ENCODE measurements at regions not wholly inside any gene's neighbourhood (a gene's known extent, or its start where the extent isn't known, plus 50 kb on each side); places are given as distances from the start of the nearest gene placed in this dataset.

DNA sequence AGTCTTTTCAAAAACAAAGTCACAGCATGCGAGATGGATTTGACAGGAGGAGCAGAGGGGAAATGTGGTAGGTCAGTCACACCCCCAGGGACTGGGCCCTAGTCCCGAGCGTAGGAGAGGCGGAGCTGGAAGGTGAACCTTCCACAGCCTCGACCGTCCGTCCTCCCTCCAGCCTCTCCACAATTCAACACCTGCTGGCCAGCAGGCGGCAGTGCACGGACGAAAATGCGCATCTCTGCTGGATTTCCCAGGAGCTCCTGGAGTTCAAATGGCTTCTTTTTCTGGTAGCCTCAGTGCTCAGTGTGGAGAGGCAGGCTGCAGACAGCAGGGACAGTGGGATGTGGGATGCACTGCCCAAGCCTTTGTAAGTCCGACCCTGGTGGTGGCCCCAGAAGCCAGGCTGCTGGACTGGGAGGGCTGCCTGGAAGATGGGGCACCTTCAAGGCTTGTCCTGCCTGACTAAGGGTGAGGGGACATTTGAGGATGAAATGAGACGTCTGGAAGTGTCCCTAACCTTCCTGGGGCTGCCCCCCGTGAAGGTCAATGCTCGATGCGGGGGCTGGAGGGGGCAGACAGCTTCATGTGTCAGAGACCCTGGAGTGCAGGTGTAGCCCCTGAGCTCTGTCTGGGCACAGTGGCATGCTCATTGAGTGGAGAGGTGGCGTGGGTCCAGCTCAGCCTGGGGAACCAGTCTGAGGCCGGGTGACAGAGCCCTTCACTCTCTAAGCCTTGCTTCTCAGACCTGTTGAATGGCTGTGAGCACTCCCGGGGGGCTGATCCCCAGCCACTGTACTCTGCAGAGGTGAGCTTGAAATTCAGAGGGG, 189.5 kb downstream of the TFCP2L1 start:
- DNase-seq (ENCODE audit: low read depth) = peak; percentile 56

DNA sequence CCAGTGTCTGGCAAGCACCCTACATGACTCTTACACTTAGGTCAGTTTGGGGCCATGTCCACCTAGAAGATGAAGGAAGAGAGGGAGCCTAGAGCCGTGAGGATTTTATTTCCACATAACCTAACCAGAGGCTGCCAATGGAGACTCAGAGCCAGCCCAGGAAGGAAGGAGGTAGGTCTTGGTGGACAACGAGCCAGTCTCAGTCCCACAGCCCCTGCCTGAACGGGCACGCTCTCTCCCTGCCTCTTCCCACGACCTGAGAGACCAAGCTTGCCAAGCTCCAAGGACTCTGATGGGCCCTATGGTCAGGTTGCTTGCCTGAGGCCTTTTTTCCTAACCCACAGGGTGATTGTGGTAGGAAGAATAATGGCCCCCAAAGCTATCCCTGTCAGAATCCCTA, 188.4 kb downstream of the TFCP2L1 start:
- no peak for DNase-seq (ENCODE audit: low read depth)

DNA sequence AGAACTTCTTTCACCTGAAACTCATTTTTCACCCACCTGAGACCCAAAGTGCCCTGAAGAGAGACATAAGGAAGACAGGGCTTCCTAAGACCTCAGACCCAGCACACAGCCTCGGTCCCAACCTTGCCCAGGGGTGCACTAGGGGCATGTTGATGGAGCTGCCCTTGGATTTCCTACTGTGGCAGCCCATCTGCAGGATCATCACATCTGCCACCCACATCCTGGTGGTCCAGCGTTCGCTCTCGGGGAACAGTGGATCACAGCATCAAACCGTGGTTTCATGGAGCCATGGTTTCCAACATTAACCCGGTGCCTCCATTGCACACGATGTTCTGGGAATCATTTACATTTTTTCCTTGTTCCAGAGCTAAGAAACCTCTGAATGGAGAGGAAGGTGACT, 186.4 kb downstream of the TFCP2L1 start:
- no peak for DNase-seq (ENCODE audit: low read depth)

DNA sequence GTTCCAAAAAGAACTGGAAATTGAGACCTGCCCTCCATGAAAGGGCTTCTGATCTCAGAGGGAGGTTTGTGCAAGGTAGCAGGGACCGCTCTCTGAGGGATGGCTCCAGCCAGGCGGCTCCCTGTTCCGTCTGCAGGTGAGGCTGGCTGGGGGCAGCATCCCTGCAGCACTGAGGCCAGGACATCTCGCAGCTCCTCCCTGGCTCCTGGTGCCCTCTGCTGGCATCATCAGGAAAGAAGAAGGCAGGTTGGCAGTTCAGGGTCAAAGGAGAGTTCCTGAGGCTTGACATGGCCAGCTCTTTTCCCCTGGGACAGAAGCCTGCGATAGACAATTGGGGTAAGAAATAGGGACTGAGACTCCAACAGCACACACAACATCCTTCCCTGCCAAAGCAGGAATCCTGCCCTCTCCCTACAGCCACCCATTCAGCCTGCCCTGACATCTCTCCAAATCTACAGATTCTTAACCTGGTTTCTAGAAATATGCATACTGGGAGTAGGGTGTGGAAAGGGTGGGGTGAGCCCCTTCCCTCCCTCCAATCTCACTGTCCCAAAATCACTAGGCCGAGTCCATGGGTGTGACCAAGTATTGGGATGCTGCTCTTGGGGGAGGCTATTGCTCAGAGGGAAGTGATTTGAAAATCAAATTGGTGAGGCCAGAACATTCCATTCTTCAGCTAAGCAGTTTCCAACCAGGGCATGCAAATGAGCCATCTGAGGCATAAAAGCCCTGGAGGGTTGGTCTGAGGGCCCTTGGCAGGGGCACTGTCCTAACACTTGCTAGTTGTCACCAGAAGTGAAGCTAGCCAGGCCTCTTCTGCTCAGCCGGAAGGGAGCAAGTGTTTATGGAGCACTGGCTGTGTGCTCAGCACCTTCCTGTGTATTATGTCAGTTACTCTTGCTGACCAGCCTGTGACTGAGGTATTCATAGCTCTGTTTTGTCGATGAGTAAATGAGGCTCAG, 185.4 kb downstream of the TFCP2L1 start:
- DNase-seq (ENCODE audit: low read depth) = no peak

DNA sequence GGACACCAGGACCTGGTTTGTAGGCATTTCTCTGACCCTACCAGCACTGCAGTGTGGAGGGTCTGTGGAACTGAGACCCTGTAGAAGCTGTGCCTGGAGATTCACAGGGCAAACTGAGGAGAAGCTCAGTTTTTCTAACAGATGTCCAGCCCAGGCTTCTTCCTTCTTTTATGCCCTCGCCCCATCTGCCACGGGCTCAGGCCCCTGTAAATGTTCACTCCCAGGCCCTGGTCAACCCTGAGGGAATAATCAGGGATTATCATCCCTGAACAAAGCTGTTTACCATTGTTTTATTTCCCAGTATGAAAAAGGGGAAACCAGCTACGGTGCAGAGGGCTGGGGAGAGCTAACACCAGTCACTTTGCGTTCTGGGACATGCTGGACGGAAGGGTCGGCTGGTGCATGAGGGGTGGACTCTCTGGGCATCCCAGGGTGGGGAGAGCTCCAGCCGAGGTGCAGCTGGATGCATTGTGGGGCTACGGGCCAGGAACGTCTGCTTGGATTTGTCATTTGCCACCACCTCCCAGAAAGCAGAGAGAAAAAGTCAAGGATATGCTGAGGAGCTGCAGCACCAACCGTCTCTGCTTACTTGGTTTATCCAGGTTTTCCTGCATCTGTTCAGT, 183.8 kb downstream of the TFCP2L1 start:
- no peak for DNase-seq (ENCODE audit: low read depth)

DNA sequence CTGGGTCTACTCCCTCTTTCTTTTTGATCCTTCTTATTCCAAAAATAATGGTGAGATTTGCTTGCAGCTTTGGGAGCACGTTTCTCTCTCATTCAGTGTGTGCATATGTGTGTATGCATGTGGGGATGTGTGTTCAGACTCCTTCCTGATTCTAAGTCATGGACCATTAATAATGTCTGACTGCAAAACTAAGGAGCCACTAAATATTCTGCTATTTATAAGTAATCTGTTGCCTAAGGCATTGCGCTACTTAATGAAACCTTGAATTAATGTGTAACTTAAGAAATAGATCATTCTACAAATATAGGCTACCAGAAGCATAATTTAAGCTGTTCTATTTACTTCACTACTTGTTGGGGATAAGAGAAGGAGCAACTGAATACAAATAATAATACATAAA, 182.1 kb downstream of the TFCP2L1 start:
- DNase-seq (ENCODE audit: low read depth) = no peak

DNA sequence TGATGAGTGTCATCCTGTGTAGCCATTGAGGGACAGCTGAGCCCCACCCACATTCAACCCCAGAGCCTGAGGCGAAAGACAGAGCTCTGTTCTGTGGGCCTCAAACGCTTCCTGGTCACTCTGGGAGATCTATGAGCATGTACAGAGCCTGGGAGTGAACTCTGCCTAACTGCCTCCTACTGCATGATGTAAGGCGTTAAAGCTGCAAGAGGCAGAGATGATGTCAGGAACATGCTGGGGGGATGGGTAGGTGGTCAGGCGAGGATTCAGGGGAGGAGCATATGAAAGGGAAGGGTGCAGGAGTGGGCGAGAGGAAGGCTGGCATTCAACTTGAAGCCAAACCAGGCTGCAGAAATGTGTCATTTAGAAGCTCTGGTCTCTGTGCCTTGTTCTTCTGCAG, 181.0 kb downstream of the TFCP2L1 start:
- no peak for DNase-seq (ENCODE audit: low read depth)

DNA sequence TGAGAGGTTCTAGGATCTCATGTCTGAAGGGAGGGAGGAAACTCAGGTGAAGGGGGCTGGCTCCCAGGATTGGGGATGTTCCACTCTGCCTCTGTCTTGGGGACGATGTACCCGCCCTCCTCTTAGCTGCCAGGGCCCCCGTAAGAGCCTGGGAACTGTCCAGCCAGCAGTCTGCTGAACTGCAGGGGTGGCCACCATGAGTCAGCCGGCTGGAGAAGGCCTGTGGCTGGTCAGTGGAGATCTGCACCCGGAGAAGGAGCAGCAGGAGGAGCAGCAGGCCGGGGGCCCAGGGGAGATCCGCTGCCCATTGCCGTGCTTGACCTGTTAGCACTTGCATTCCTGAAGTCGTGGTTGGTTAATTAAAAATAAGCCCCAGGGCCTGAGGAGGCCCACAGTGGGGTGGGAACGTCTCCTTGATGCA, 180.3 kb downstream of the TFCP2L1 start:
- DNase-seq (ENCODE audit: low read depth) = no peak

DNA sequence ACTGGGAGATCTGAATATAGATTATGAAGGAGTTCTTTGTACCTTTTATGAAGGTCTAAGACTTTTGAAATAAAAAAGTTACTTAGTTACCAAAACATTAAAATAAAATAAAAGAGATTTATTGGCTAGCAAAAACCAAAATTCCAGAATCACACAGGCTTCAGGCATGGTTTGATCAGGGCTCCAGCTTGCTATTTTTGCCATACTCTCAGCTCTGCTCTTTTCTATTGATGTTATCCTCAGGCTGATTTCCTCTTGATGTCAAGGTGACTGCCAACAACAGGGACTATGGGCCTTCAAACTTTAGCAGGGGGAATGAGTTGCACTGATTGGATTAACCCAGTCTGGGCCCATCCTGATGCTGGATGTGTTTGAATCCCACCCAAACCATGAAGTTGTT, 174.1 kb downstream of the TFCP2L1 start:
- DNase-seq (ENCODE audit: low read depth) = no peak

DNA sequence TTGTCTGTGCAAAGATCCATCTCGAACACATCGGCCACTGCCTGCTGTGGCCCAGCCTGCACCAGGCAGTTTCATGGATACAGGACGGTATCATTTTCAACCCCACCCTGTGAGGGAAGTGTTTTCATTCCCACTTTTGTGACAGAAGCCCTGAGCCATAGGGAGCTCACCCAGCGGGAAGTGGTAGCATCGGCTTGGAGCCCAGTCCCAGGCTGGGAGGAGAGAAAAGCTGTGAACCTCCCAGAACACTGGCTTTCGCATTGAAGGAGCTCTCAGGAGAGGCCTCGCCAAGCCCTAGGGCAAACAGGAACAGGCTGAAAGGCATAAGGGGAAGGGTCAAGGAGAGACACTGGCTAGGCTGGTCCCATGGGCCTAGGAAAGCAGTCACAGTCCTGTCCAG, 166.1 kb downstream of the TFCP2L1 start:
- DNase-seq (ENCODE audit: low read depth) = no peak

DNA sequence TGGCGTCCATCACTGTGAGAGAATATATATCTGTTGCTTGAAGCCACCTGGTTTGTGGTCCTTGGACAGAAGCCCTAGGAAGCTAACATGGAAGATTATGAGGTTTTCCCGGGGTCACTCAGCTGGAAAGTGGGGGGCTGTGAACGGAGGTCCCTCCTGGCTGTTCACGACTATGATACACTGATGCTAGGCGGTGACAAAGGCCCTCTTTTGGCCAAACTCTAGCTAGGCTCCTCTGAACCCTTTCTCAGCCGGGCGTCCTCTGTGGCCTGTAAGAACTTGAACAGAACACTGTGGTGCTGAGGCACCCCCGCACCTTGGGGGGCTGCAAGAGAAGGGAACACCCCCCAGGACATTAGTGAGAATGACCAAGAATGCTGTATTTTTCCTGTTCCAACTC, 164.6 kb downstream of the TFCP2L1 start:
- no peak for DNase-seq (ENCODE audit: low read depth)

DNA sequence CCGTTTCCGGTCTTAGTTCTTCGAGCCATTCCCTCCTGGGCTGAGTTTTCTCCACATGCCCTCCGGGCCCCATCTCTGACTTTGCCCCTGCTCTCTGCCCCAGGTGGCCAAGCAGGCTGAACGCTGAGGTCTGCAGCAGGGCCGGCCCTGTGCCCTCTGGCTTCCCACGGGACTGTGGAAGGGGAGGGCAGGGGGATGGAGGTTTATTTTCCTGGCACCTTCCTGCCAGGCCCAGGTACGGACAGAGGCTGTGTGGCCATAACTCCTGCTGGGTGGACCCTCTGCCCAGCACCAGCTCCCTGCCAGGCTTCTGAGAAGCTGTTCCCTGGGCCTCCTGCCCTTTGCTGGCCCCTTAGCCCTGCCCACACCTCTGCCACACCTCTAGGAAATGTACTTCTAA, 164.0 kb downstream of the TFCP2L1 start:
- DNase-seq (ENCODE audit: low read depth) = no peak

DNA sequence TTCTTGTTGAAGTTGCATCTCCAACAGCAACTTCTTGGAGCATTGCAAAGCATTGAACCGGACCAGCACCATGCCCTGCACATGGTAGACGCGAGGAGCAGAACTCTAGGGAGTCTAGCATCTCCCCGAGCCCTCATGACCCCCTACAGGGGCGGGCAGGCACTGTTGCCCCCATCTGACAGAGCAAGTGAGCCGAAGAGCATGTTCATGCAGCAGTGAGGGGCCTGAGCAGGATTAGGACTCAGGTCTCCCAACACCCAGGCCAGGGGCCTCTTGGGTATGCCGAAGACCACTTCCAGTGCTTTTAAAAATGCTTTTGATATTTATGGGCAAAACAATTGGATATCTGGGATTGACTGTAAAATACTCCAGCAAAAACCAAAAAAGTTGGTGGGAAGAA, 163.3 kb downstream of the TFCP2L1 start:
- no peak for DNase-seq (ENCODE audit: low read depth)

DNA sequence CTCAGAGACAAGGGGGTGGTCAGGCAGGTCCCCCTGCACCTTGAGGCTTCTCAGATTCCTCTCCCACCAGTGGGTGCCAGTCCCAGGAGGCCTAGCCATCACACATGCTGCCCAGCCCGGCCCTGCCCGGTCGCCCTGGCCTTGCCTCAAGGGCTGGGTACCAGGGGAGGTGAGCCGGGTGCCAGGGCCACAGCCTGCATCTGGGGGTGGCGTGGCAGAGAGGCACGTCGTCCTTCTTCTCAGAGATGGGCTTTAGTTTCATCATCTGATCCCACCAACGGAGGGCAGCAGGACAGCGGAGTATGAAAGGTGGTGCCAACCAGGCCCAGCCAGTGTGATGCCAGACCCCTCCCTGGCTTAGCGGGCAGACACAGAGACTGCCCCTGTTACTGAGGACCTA, 161.7 kb downstream of the TFCP2L1 start:
- DNase-seq (ENCODE audit: low read depth) = no peak

DNA sequence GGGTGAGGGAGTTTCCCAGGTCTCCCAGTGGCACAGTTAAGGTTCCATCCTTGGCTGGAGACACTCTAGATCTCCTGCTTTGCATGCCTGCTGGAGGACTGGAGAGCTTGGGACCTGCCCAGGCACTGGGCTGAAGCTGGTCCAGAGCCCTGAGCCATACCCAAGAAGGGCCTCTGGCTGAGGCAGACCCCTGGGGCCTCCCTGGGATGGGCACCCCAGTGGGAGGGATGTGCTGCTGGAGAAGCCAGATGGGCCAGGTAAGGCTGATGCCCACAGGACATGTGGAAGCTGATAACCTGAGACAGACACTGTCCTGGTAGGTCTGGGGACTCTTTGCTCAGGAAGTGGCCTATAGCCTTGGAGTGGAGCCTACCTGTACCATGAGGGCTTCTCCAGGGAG, 160.7 kb downstream of the TFCP2L1 start:
- no peak for DNase-seq (ENCODE audit: low read depth)

DNA sequence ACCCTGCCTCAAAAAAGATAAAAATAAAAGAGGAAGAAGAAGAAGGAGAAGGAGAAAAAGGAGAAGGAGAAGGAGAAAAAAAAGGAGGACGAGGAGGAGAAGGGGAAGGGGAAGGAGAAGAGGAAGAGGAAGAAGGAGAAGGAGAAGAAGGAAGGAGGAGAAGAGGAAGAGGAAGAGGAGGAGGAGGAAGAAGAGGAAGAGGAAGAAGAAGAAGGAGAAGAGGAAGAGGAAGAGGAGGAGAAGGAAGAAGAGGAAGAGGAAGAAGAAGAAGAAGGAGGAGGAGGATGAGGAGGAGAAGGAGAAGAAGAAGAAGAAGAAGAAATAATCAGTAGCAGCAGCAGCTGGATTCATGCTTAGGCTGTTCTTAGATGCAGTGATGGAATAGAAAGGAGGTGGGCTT, 159.7 kb downstream of the TFCP2L1 start:
- no peak for DNase-seq (ENCODE audit: low read depth)

DNA sequence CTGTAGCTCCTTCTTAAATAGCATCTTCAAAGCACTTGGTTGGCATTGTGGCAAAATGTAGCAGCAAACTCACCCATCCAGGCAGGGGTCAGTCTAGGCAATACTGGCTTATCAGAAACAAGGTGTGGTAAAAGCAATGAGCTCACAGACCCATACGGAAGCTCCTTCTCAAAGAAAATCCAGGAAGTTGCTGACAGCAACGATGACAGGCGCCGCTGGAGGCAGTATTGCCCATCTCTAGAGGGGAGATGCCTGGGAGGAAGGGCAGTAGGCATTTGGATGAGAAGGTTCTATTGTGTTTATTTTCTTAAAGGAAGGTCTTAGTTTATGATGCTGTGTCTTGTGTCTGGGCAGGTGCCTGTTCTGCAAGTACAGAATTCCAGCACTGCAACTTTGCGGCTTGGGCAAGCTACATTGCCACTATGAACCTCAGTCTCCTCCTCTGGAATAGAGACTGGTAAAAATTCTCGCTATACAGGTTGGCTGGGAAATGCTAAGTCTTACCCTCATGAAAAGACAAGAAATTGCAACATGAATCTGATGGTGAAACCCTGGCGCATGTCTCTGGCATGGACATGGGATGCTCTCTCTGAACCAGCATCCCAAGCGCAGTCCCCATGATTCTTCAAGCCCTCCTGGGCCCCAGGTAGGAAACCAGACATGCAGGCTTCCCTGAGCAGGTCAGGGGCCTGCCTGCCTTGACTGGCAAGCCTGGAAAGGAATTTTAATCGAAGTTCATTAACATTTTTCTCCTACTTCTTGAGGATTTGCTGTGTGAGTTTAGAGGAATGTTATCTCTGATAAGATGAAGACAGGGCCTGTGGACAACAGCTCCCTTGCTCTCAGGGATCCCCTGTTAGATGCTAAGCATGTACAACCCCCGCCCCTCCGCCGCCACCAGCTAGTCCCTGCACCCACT, 156.0 kb downstream of the TFCP2L1 start:
- peak; percentile 30 for DNase-seq (ENCODE audit: low read depth)

DNA sequence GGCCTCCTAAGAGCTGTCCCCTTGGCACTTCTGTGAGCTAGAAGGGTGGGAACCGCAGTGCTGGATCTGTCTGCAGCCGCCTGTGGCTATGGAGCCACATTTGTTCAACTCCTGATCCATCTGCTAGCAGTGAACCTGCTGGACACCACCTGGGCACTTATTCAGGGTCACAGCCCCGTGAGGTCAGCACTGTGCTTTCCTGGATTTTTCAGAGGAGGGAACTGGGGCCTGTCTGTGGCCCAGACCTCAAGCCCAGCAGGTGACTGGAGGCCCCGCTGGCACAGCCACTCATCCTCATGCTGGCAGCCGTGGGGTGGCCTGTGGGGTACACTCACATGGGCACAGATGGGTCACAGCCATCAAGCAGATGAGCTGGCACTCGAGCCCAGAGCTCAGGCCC, 155.3 kb downstream of the TFCP2L1 start:
- DNase-seq (ENCODE audit: low read depth) = no peak

DNA sequence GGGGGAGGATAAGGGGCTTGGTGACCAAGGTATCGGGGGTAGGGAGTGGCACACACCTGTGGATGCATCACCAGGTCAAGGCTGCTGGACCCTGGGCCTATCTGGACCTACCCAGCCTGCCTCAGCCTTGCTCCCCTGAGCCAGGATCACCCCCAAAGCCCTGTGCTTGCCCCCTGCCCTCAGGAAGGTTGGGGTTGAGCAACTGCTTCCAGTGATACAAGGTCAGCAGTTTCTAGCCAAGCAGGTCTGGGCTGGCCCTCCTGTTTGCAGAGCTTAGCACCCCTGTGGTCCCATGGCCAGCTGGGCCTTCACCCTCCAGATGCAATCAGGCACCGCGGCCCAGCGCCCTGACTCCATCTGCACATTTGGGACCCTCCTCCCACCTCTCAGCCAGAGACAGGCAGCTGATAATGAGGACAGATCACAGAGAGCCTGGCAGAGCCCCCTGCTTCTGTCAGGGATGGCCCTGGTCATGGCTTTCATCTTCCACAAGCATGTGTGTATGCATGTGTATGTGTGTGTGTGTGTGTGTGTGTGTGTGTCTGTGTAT, 154.6 kb downstream of the TFCP2L1 start:
- DNase-seq (ENCODE audit: low read depth) = no peak

DNA sequence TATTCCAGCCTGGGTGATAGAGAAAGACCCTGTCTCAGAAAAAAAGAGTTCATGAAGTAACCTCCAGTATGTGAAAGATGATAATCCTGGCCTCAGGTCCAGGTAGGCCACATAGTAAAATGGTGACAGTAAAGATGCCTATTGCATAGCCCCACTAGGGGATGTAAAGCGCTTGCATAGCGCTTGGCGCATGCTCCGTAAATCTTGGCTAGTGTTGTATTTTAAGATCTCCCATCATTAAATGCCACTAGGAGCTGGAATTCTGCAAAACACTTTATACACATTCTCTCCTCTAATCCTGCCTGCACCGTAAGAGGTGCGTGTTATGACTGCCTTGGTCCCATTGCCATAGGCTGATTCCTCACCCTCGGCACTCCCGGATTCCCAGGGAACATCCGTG, 153.6 kb downstream of the TFCP2L1 start:
- no peak for DNase-seq (ENCODE audit: low read depth)
